Upper lobe of right lung (tissue), 1 donor: ENCODE measurements at regions not wholly inside any gene's neighbourhood (a gene's known extent, or its start where the extent isn't known, plus 50 kb on each side); places are given as distances from the start of the nearest gene placed in this dataset.

Experiments
- ATAC-seq: fragments of 200-7000 bp; cut with Tn5 transposase; one replicate; pipeline ENCODE4 v1.9.1; 2020; ENCODE audit warnings: mild to moderate bottlenecking, moderate library complexity
- DNase-seq: peaks from one replicate; pipeline ENCODE4 v3.0.0-alpha.2; 2020
- H3K27ac ChIP-seq: fragments of 200-600 bp; one replicate; pipeline ENCODE4 v1.8.0; 2022
- H3K27me3 ChIP-seq: fragments of 200-600 bp; one replicate; pipeline ENCODE4 v1.8.0; 2022; ENCODE audit warnings: mild to moderate bottlenecking
- H3K36me3 ChIP-seq: fragments of 200-600 bp; one replicate; pipeline ENCODE4 v1.8.0; 2022
- H3K4me1 ChIP-seq: fragments of 200-600 bp; one replicate; pipeline ENCODE4 v1.8.0; 2022
- H3K4me3 ChIP-seq: fragments of 200-600 bp; one replicate; pipeline ENCODE4 v1.8.0; 2022; ENCODE audit warnings: mild to moderate bottlenecking
- H3K9me3 ChIP-seq: fragments of 200-600 bp; one replicate; pipeline ENCODE4 v1.8.0; 2022
- intact Hi-C: fragments of 100-400 bp; cut with DNase I; formaldehyde crosslinking; loops from one replicate; pipeline ENCODE4 v1.11.0; 2022
- TF ChIP-seq, protein P1 (sequence below): fragments of 200-600 bp; IDR thresholded peaks from one replicate; pipeline ENCODE4 v1.8.0; 2022; ENCODE audit warnings: antibody characterized with exemption
- donor health status: DM: no; HTN: yes; CAD: no; lungs with severe emphysema.

DNA sequence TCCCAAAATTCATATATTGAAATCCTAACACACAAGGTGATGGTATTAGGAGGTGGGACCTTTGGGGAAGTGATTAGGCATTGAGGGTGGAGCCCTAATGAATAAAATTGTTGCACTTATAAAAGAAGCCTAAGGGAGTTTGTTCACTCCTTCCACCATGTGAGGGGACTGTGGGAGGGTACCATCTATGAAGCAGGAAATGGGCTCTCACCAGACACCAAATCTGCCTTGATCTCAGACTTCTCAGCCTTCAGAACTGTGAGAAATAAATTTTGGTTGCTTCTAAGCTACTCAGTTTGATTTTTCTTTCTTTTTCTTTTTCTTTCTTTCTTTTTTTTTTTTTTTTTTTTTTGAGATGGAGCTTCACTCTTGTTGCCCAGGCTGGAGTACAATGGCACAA lies 116.2 kb upstream of the GPC3 start:
- intact Hi-C loops = no loop called here

GRCh38 chrX:134115270-134115669 lies 121.7 kb upstream of the CCDC160 start:
- Histone ChIP-seq H3K4me1 (no peaks in the 10 kb centered on the region), H3K4me3 (no peak overlapping the region), H3K27me3 (no peaks in the 10 kb centered on the region), H3K27ac (no peak overlapping the region), H3K9me3 (no peaks in the 10 kb centered on the region), H3K36me3 (no peaks in the 10 kb centered on the region)
- TF ChIP-seq, protein P1, sequence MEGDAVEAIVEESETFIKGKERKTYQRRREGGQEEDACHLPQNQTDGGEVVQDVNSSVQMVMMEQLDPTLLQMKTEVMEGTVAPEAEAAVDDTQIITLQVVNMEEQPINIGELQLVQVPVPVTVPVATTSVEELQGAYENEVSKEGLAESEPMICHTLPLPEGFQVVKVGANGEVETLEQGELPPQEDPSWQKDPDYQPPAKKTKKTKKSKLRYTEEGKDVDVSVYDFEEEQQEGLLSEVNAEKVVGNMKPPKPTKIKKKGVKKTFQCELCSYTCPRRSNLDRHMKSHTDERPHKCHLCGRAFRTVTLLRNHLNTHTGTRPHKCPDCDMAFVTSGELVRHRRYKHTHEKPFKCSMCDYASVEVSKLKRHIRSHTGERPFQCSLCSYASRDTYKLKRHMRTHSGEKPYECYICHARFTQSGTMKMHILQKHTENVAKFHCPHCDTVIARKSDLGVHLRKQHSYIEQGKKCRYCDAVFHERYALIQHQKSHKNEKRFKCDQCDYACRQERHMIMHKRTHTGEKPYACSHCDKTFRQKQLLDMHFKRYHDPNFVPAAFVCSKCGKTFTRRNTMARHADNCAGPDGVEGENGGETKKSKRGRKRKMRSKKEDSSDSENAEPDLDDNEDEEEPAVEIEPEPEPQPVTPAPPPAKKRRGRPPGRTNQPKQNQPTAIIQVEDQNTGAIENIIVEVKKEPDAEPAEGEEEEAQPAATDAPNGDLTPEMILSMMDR = no peak
- ATAC-seq = no peak
- no peak for DNase-seq
- intact Hi-C loops = no loop called here

More for the DNA sequence above, 116.2 kb upstream of the GPC3 start:
- no peak overlapping the region for H3K27ac ChIP-seq
- H3K4me3 ChIP-seq = no peak overlapping the region
- DNase-seq = no peak
- no peaks in the 10 kb centered on the region for H3K4me1 ChIP-seq
- H3K36me3 ChIP-seq = no peaks in the 10 kb centered on the region
- ATAC-seq = no peak
- TF ChIP-seq, protein P1 = no peak
- H3K27me3 ChIP-seq = no peaks in the 10 kb centered on the region
- no peaks in the 10 kb centered on the region for H3K9me3 ChIP-seq

- DNase-seq (no peak), ATAC-seq (no peak)
- no peaks in the 10 kb centered on the region for H3K4me1 ChIP-seq
- intact Hi-C loops = no loop called here
- no peaks in the 10 kb centered on the region for H3K27me3 ChIP-seq
- no peak overlapping the region for H3K4me3 ChIP-seq
- no peak overlapping the region for H3K27ac ChIP-seq
- TF ChIP-seq, protein P1 = no peak
- no peaks in the 10 kb centered on the region for H3K9me3 ChIP-seq
- no peaks in the 10 kb centered on the region for H3K36me3 ChIP-seq
Observed at GRCh38 chrX:134137341-134137740, 99.6 kb upstream of the CCDC160 start.

DNA sequence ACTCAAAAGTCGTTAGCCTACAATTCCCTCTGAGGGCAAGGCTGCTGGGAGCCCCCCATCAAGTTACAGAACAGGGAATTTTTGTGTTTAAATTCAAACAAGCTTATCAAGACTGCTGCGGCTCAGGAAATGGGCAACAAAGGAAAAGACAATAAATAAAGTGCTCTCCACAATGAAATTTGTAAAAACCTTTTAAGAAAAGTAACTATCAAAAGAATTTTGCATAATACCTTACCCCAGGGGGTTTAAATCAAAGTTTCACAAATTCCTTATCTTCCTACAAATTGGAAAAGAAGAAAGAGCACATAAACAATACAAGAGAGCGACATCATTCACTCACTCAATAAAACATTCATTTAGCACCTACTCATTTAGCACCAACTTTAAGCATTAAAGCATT lies 97.9 kb upstream of the CCDC160 start:
- ATAC-seq (no peak), DNase-seq (no peak)
- intact Hi-C loops = no loop called here
- no peaks in the 10 kb centered on the region for H3K4me1 ChIP-seq
- H3K4me3 ChIP-seq = no peak overlapping the region
- H3K27ac ChIP-seq = no peak overlapping the region
- TF ChIP-seq, protein P1 = no peak
- no peaks in the 10 kb centered on the region for H3K9me3 ChIP-seq
- H3K36me3 ChIP-seq = no peaks in the 10 kb centered on the region
- H3K27me3 ChIP-seq = no peaks in the 10 kb centered on the region

DNA sequence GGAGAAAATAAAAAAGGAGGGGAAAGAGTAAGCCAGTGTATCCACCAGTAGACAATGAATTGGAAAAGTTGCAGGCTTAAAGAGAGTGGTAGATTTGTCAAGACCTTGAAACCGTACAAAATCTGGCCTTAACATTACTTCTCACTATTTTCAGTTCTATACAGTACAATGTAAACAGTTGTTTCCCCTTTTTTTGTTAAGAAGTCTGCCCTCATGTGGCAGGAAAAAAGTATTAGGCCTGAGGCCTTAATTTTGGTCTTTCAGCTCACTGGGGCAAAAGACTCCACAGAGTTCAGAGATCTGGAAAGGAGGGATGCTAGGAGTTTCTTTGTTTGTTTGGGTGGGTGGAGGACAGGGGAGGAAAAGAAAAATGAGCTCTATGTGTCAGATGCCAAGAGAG lies 92.8 kb upstream of the CCDC160 start:
- Histone ChIP-seq H3K36me3 (no peaks in the 10 kb centered on the region), H3K27me3 (no peaks in the 10 kb centered on the region), H3K4me1 (no peaks in the 10 kb centered on the region), H3K9me3 (no peaks in the 10 kb centered on the region), H3K4me3 (no peak overlapping the region), H3K27ac (no peak overlapping the region)
- TF ChIP-seq, protein P1 = peak; percentile 27
- ATAC-seq (no peak), DNase-seq (no peak)
- intact Hi-C loops = no loop called here

GRCh38 chrX:134146493-134146892 lies 90.5 kb upstream of the CCDC160 start:
- Histone ChIP-seq H3K36me3 (no peaks in the 10 kb centered on the region), H3K9me3 (no peaks in the 10 kb centered on the region), H3K27me3 (no peaks in the 10 kb centered on the region), H3K4me3 (no peak overlapping the region), H3K27ac (no peak overlapping the region), H3K4me1 (no peaks in the 10 kb centered on the region)
- DNase-seq (no peak), ATAC-seq (no peak)
- TF ChIP-seq, protein P1 = no peak
- intact Hi-C loops = no loop called here
